Pancreas (tissue), 10 donors: ENCODE measurements at regions not wholly inside any gene's neighbourhood (a gene's known extent, or its start where the extent isn't known, plus 50 kb on each side); places are given as distances from the start of the nearest gene placed in this dataset.

ENCODE experiments used
- ATAC-seq, 4 donors: fragments of 200-7000 bp; cut with Tn5 transposase; one replicate each; pipeline versions ENCODE4 v1.8.0 to v1.9.1; 2020; ENCODE audit warnings: mild to moderate bottlenecking in 4 of 4, moderate library complexity in 4 of 4
- DNase-seq, 6 donors: peaks; one replicate each; pipeline ENCODE4 v3.0.0-alpha.2; 2020
- FAIRE-seq: peaks from 2 replicates; lab custom pipeline; 2012; peaks lifted over from hg19 to GRCh38; lab: Jason Lieb, UNC
- H3K27ac ChIP-seq, 4 donors: fragments of 200-600 bp; sonication (generic); 1 replicate in 3 of 4; 2 replicates in 1 of 4; pipeline versions ENCODE4 v1.5.0 to v1.8.0; 2020
- H3K27me3 ChIP-seq, 4 donors: fragments of 200-600 bp; one replicate each; pipeline ENCODE4 v1.8.0; 2021
- H3K36me3 ChIP-seq, 3 donors: fragments of 200-600 bp; sonication (generic) in 1 of 3; one replicate each; pipeline versions ENCODE4 v1.5.0 to v1.8.0; 2020 to 2021
- H3K4me1 ChIP-seq, 3 donors: fragments of 200-600 bp; one replicate each; pipeline ENCODE4 v1.8.0; 2021
- H3K4me3 ChIP-seq, 4 donors: fragments of 200-600 bp; sonication (generic) in 2 of 4; one replicate each; pipeline versions ENCODE4 v1.5.0 to v1.8.0; 2020 to 2021
- H3K9me3 ChIP-seq, 4 donors: fragments of 200-600 bp; one replicate each; pipeline ENCODE4 v1.8.0; 2021
- WGBS, 2 donors: extraction: QIAGEN DNeasy Blood & Tissue Kit; methylation state at CpG; one replicate each; pipeline ENCODE4 v1.1.7; 2013; 5-methylcytosine and 5-hydroxymethylcytosine counted together
- intact Hi-C, 3 donors: fragments of 100-400 bp; cut with DNase I; formaldehyde crosslinking; loops; one replicate each; pipeline versions ENCODE4 v1.11.1 to v1.14.2; 2022
- TF ChIP-seq, protein P1 (sequence below), 4 donors: fragments of 200-600 bp; sonication (generic) in 3 of 4; IDR thresholded peaks; one replicate each; pipeline versions ENCODE4 v1.5.0 to v1.8.0; 2021; ENCODE audit warnings: antibody characterized with exemption in 4 of 4
- donor health status: healthy with polysubstance abuse.
- donor health status: DM: no; HTN: no; CAD: no; lungs with moderate emphysema.
- donor health status: DM: no; HTN: no; CAD: no.
- donor health status: control.
- donor health status: control.
- donor health status: Bipolar disorder and iron deficiency.
- donor health status: DM: yes; HTN: yes; CAD: no.
- donor health status: DM: no; HTN: no; CAD: no.
- donor health status: DM: no; HTN: no; CAD: no.
- donor health status: DM: yes; HTN: yes; CAD: no.

DNA sequence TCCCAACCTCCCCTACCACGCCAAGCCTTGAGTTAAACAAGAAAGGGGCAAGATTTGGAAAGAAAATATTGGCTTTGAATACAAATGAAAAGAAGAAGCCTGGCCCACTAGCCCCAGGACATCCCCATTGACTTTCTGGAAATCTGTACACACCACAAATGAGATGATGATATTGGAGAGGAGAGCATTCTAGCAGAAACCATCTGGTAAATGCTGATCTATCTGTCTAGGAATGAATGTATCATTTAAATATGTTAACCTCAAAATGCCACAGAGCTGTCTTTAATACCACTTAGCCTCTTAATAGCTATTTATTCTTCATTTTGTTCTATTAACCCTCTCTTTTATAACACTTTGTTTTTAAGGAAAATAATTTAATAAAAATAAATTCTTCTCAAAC, 270.2 kb upstream of the PDE4D start:
- FAIRE-seq (no peak), DNase-seq (no peak), ATAC-seq (no peak)
- intact Hi-C loops, result no loop called here
- no peaks in the 10 kb centered on the region for H3K27me3 ChIP-seq
- H3K36me3 ChIP-seq, result no peaks in the 10 kb centered on the region
- no peak overlapping the region for H3K27ac ChIP-seq
- TF ChIP-seq, protein P1, sequence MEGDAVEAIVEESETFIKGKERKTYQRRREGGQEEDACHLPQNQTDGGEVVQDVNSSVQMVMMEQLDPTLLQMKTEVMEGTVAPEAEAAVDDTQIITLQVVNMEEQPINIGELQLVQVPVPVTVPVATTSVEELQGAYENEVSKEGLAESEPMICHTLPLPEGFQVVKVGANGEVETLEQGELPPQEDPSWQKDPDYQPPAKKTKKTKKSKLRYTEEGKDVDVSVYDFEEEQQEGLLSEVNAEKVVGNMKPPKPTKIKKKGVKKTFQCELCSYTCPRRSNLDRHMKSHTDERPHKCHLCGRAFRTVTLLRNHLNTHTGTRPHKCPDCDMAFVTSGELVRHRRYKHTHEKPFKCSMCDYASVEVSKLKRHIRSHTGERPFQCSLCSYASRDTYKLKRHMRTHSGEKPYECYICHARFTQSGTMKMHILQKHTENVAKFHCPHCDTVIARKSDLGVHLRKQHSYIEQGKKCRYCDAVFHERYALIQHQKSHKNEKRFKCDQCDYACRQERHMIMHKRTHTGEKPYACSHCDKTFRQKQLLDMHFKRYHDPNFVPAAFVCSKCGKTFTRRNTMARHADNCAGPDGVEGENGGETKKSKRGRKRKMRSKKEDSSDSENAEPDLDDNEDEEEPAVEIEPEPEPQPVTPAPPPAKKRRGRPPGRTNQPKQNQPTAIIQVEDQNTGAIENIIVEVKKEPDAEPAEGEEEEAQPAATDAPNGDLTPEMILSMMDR (IDR thresholded peaks at IDR 0.05), result no peak
- H3K4me3 ChIP-seq, result no peak overlapping the region
- H3K9me3 ChIP-seq, result no peaks in the 10 kb centered on the region
- H3K4me1 ChIP-seq, result no peaks in the 10 kb centered on the region
- 96% methylated on average over 1 of the region's 1 CpG for WGBS, 2 donors

DNA sequence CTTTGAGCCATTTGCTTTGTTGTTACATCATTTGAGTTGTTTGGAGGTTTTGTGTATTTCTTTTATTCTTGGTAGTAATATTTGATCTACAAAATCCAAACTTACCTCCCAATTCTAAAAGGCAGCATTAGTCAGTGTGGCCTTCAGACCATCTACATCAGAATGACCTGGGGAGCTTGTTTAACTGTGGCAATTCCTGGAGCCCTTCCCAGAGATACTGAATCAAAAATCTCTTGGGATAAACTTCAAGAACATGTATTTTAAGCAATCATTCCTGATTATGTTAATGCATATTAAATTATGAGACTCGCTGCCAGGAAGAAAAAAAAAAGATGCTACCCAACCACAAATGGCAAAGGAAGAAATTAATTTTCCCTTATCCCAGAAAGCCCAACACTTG, 268.9 kb upstream of the PDE4D start:
- Histone ChIP-seq H3K36me3 (no peaks in the 10 kb centered on the region), H3K9me3 (no peaks in the 10 kb centered on the region), H3K4me1 (no peaks in the 10 kb centered on the region), H3K4me3 (no peak overlapping the region), H3K27me3 (no peaks in the 10 kb centered on the region), H3K27ac (no peak overlapping the region)
- ATAC-seq, result no peak
- FAIRE-seq, result no peak
- TF ChIP-seq, protein P1 (IDR thresholded peaks at IDR 0.05), result no peak
- WGBS, 2 donors, result 74 to 87% methylated on average over 1 of the region's 1 CpG
- no peak for DNase-seq
- intact Hi-C loops, result no loop called here

DNA sequence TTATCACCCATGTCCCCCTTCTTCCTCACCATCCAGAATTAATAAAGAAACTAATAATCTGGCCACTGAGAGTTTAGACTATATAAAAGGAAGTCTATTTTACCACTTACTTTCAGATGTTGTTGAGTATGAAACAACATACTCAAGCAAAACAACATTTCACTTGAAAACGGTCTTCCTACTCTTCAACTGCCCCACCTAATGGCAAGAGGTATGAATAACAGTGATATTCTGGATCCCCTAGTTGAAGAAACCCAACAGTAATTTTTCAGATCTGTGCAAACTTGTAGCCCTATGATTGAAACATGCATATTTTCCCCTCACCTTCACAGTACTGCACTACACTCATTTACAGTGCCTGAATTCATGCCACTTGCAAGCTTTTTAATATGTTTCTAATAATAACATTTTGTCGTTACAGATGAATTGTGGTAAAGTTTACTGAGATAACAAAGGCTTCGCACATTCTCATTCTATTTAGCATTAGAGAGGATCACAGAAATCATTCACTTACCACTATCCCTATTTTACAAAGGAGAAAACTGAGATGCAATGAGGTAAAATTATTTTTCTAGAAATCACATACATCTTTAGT, 267.9 kb upstream of the PDE4D start:
- intact Hi-C loops, result no loop called here
- Histone ChIP-seq H3K27ac (no peak overlapping the region), H3K9me3 (no peaks in the 10 kb centered on the region), H3K4me1 (no peaks in the 10 kb centered on the region), H3K27me3 (no peaks in the 10 kb centered on the region), H3K4me3 (no peak overlapping the region), H3K36me3 (no peaks in the 10 kb centered on the region)
- TF ChIP-seq, protein P1 (IDR thresholded peaks at IDR 0.05), result peak in 1 of 4 donors; percentile 28
- DNase-seq (no peak), ATAC-seq (peak in 3 of 4 donors; percentile 35 to 50 (median 41)), FAIRE-seq (no peak)
- 65% methylated on average over 3 of the region's 3 CpGs for WGBS, 2 donors

DNA sequence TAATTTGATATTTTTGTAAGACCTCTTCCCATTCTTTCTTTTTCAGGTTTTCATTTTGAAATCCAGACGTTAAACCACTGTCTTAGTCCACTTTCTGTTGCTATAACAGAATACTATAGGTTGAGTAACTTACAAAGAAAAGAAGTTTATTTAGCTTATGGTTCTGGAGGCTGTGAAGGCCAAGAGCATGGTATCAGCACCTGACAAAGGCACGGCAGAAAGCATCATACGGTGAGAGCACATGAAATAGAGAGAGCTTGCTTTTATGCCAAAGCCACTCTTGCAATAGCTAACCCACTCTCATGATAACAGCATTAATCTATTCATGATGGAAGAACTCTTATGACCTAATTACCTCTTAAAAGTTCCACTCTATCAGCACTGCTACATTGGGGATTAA, 255.6 kb upstream of the PDE4D start:
- ATAC-seq, result no peak
- H3K9me3 ChIP-seq, result no peaks in the 10 kb centered on the region
- no peaks in the 10 kb centered on the region for H3K4me1 ChIP-seq
- H3K4me3 ChIP-seq, result no peak overlapping the region
- FAIRE-seq, result no peak
- no peak overlapping the region for H3K27ac ChIP-seq
- H3K27me3 ChIP-seq, result no peaks in the 10 kb centered on the region
- no peaks in the 10 kb centered on the region for H3K36me3 ChIP-seq
- no peak for DNase-seq
- intact Hi-C loops, result no loop called here
- WGBS, 2 donors, result 45 to 51% methylated on average over 3 of the region's 3 CpGs
- TF ChIP-seq, protein P1 (IDR thresholded peaks at IDR 0.05), result no peak

DNA sequence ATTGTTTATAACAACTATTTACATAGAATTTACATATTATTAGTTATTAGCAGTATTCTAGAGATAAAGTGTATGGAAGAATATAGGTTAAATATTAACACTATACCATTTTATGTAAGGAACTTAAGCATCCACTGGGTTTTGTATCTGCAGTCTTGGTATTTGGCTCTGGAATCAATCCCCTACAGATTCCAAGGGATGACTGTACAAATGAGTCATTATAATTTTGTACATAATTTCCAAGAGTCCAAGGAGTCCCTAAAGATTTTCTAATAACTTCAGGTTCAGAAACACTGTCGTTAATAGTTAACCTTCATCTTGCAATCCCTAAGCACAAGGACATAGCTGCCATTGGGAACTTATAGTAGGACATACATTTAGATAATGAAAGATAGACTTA, 254.8 kb upstream of the PDE4D start:
- H3K36me3 ChIP-seq, result no peaks in the 10 kb centered on the region
- H3K27ac ChIP-seq, result no peak overlapping the region
- no peak overlapping the region for H3K4me3 ChIP-seq
- TF ChIP-seq, protein P1 (IDR thresholded peaks at IDR 0.05), result no peak
- DNase-seq, result no peak
- no peak for ATAC-seq
- WGBS, 2 donors, result 59 to 80% methylated on average over 1 of the region's 1 CpG
- FAIRE-seq, result no peak
- H3K4me1 ChIP-seq, result no peaks in the 10 kb centered on the region
- H3K27me3 ChIP-seq, result no peaks in the 10 kb centered on the region
- intact Hi-C loops, result no loop called here
- H3K9me3 ChIP-seq, result no peaks in the 10 kb centered on the region
